ENCODE measurements at regions not wholly inside any gene's neighbourhood (a gene's known extent, or its start where the extent isn't known, plus 50 kb on each side); places are given as distances from the start of the nearest gene placed in this dataset.

GRCh38 chr16:73672135-73672534 is 624.2 kb upstream of the ZFHX3 start:
- TF ChIP-seq POLR2A (IDR thresholded peaks at IDR 0.05; ENCODE audit: low read depth, low read length) (no peak), TAF1 (IDR thresholded peaks at IDR 0.05; ENCODE audit: borderline replicate concordance, low read depth, low read length) (no peak)
